ENCODE measurements at regions not wholly inside any gene's neighbourhood (a gene's known extent, or its start where the extent isn't known, plus 50 kb on each side); places are given as distances from the start of the nearest gene placed in this dataset.

DNA sequence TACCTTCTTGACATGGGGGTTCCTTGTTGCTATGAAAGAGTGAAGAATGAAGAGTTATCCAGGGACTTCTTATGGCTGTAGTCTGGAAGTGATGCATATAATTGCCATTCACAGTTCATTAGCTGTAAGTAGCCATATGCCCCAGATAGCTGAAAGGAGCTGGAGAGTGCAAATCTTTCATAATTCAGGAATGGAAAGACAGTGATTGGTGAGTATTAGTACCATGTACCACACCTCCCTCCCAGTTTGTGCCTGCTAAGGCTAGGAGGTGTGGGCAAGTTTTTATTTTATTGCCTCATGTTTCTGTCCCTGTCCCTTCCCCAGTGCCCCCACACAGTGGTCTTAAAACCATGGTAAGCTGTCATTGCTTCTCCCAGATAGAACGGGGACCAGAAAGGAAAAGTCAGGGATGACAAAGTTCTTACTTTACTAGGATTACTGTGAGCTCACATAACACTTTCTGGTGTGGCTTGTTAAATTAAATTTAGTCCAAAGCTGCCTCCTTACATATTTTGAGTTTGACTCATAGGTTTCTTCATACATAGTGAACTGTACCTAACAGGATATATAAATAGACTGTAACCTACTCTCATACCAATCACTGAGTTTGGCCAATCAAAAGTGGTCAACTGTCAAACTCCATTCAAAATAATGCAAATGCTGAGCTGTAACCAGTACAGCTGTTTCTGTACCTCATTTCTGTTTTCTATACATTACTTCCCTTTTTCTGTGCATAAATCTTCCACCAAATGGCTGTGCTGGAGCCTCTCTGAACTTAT, 119.4 kb downstream of the RFPL4B start:
- WGBS, result 80% methylated on average over 1 of the region's 1 CpG
- Histone ChIP-seq H3K4me3 (ENCODE audit: low read depth in 1 of 3, low read length in 3 of 3) (no peak overlapping the region), H3K27me3 (ENCODE audit: control insufficient read depth in 4 of 4, insufficient read depth in 4 of 4, low read length in 3 of 4) (no peaks in the 10 kb centered on the region), H3K9me3 (ENCODE audit: control insufficient read depth in 4 of 4, low read length in 3 of 4) (no peaks in the 10 kb centered on the region), H3K36me3 (ENCODE audit: control insufficient read depth in 4 of 4, insufficient read depth in 3 of 4, low read depth in 1 of 4, low read length in 3 of 4) (no peaks in the 10 kb centered on the region), H3K4me1 (ENCODE audit: control insufficient read depth in 4 of 4, insufficient read depth in 4 of 4, low read length in 3 of 4) (no peaks in the 10 kb centered on the region), H3K27ac (ENCODE audit: low read depth in 1 of 2, low read length in 2 of 2) (no peak overlapping the region), H3K9ac (ENCODE audit: low read depth in 1 of 2, low read length in 2 of 2) (no peak overlapping the region)
- TF ChIP-seq FOXA2 (IDR thresholded peaks at IDR 0.05) (no peak), FOXA1 (IDR thresholded peaks at IDR 0.05) (no peak)
- TF ChIP-seq, protein P1, sequence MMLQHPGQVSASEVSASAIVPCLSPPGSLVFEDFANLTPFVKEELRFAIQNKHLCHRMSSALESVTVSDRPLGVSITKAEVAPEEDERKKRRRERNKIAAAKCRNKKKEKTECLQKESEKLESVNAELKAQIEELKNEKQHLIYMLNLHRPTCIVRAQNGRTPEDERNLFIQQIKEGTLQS (IDR thresholded peaks at IDR 0.05), result no peak
- no peak for DNase-seq (ENCODE audit: low spot score)

DNA sequence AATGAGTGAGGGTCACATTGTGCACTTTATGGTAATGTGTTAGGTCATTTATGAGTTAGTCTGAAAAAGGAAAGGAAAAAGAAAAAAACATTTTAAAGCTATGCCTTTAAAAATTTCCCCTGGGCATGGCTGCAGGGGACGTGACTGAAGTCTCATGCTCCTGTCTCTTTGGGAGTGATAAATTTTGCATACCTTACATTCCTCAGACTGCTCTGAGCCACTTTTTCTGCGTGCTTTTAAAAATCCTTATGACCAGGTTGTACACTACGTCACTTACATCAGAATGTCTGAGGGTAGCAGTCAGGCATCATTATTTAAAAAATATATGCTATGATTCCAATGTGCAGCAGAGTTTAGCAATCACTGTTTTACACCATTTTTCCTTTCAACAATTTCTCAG, 121.2 kb downstream of the RFPL4B start:
- Histone ChIP-seq H3K36me3 (ENCODE audit: control insufficient read depth in 4 of 4, insufficient read depth in 3 of 4, low read depth in 1 of 4, low read length in 3 of 4) (no peaks in the 10 kb centered on the region), H3K9ac (ENCODE audit: low read depth in 1 of 2, low read length in 2 of 2) (no peak overlapping the region), H3K4me3 (ENCODE audit: low read depth in 1 of 3, low read length in 3 of 3) (no peak overlapping the region), H3K27ac (ENCODE audit: low read depth in 1 of 2, low read length in 2 of 2) (no peak overlapping the region), H3K4me1 (ENCODE audit: control insufficient read depth in 4 of 4, insufficient read depth in 4 of 4, low read length in 3 of 4) (no peaks in the 10 kb centered on the region), H3K27me3 (ENCODE audit: control insufficient read depth in 4 of 4, insufficient read depth in 4 of 4, low read length in 3 of 4) (no peaks in the 10 kb centered on the region), H3K9me3 (ENCODE audit: control insufficient read depth in 4 of 4, low read length in 3 of 4) (no peaks in the 10 kb centered on the region)
- DNase-seq (ENCODE audit: low spot score), result no peak
- TF ChIP-seq EGR1 (IDR thresholded peaks at IDR 0.05; ENCODE audit: low read depth in 2 of 2), result no peak
- no peak for TF ChIP-seq JUND (IDR thresholded peaks at IDR 0.05)
- TF ChIP-seq, protein P2, sequence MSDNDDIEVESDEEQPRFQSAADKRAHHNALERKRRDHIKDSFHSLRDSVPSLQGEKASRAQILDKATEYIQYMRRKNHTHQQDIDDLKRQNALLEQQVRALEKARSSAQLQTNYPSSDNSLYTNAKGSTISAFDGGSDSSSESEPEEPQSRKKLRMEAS (IDR thresholded peaks at IDR 0.05), result no peak
- TF ChIP-seq, protein P3, sequence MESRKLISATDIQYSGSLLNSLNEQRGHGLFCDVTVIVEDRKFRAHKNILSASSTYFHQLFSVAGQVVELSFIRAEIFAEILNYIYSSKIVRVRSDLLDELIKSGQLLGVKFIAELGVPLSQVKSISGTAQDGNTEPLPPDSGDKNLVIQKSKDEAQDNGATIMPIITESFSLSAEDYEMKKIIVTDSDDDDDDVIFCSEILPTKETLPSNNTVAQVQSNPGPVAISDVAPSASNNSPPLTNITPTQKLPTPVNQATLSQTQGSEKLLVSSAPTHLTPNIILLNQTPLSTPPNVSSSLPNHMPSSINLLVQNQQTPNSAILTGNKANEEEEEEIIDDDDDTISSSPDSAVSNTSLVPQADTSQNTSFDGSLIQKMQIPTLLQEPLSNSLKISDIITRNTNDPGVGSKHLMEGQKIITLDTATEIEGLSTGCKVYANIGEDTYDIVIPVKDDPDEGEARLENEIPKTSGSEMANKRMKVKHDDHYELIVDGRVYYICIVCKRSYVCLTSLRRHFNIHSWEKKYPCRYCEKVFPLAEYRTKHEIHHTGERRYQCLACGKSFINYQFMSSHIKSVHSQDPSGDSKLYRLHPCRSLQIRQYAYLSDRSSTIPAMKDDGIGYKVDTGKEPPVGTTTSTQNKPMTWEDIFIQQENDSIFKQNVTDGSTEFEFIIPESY (IDR thresholded peaks at IDR 0.05), result no peak
- no peak for TF ChIP-seq YY1 (IDR thresholded peaks at IDR 0.05)
- no peak for TF ChIP-seq FOXA2 (IDR thresholded peaks at IDR 0.05)
- no peak for TF ChIP-seq TAF1 (conservative IDR thresholded peaks at IDR 0.05)
- TF ChIP-seq, protein P1 (IDR thresholded peaks at IDR 0.05), result no peak
- no peak for TF ChIP-seq GABPA (IDR thresholded peaks at IDR 0.05 in 1 of 2, conservative IDR thresholded peaks at IDR 0.05 in 1 of 2)
- no peak for TF ChIP-seq HNF4A (conservative IDR thresholded peaks at IDR 0.05)
- no peak for TF ChIP-seq RXRA (IDR thresholded peaks at IDR 0.05)
- no peak for TF ChIP-seq NR2F2 (IDR thresholded peaks at IDR 0.05)
- no peak for TF ChIP-seq HNF4G (IDR thresholded peaks at IDR 0.05)
- WGBS, result 59% methylated on average over 3 of the region's 3 CpGs

DNA sequence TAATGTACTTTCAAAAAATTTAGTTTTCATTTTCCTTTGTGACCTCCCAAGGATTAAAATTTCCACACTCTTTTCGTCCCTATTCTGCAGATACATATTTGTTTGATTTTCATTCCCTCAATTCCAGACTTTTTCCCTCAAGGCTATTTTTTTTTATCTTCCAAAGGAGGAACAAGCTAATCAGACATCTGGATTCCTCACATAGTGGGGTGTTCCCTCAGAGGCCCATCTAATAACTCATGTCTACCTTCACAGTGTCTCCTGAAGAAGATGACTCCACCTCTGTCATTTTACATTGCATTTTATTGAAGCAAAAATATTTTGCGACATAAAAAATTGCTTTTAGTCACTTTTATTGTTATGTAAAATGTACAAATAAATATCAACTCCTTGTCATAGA, 122.2 kb downstream of the RFPL4B start:
- Histone ChIP-seq H3K4me3 (ENCODE audit: low read depth in 1 of 3, low read length in 3 of 3) (no peak overlapping the region), H3K4me1 (ENCODE audit: control insufficient read depth in 4 of 4, insufficient read depth in 4 of 4, low read length in 3 of 4) (no peaks in the 10 kb centered on the region), H3K9ac (ENCODE audit: low read depth in 1 of 2, low read length in 2 of 2) (no peak overlapping the region), H3K36me3 (ENCODE audit: control insufficient read depth in 4 of 4, insufficient read depth in 3 of 4, low read depth in 1 of 4, low read length in 3 of 4) (no peaks in the 10 kb centered on the region), H3K9me3 (ENCODE audit: control insufficient read depth in 4 of 4, low read length in 3 of 4) (no peaks in the 10 kb centered on the region), H3K27me3 (ENCODE audit: control insufficient read depth in 4 of 4, insufficient read depth in 4 of 4, low read length in 3 of 4) (no peaks in the 10 kb centered on the region), H3K27ac (ENCODE audit: low read depth in 1 of 2, low read length in 2 of 2) (no peak overlapping the region)
- WGBS, result 85% methylated on average over 2 of the region's 2 CpGs
- DNase-seq (ENCODE audit: low spot score), result no peak
- TF ChIP-seq, protein P1 (IDR thresholded peaks at IDR 0.05), result no peak
- TF ChIP-seq GABPA (IDR thresholded peaks at IDR 0.05 in 1 of 2, conservative IDR thresholded peaks at IDR 0.05 in 1 of 2), result no peak
- TF ChIP-seq FOXA1 (IDR thresholded peaks at IDR 0.05), result no peak
- TF ChIP-seq, protein P3 (IDR thresholded peaks at IDR 0.05), result no peak
- TF ChIP-seq, protein P2 (IDR thresholded peaks at IDR 0.05), result no peak
- no peak for TF ChIP-seq SP1 (IDR thresholded peaks at IDR 0.05)
- TF ChIP-seq TAF1 (conservative IDR thresholded peaks at IDR 0.05), result no peak
- no peak for TF ChIP-seq RAD21 (IDR thresholded peaks at IDR 0.05)
- TF ChIP-seq, protein P4, sequence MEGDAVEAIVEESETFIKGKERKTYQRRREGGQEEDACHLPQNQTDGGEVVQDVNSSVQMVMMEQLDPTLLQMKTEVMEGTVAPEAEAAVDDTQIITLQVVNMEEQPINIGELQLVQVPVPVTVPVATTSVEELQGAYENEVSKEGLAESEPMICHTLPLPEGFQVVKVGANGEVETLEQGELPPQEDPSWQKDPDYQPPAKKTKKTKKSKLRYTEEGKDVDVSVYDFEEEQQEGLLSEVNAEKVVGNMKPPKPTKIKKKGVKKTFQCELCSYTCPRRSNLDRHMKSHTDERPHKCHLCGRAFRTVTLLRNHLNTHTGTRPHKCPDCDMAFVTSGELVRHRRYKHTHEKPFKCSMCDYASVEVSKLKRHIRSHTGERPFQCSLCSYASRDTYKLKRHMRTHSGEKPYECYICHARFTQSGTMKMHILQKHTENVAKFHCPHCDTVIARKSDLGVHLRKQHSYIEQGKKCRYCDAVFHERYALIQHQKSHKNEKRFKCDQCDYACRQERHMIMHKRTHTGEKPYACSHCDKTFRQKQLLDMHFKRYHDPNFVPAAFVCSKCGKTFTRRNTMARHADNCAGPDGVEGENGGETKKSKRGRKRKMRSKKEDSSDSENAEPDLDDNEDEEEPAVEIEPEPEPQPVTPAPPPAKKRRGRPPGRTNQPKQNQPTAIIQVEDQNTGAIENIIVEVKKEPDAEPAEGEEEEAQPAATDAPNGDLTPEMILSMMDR (IDR thresholded peaks at IDR 0.05; ENCODE audit: low read depth, low read length, missing input control), result no peak
- TF ChIP-seq HNF4G (IDR thresholded peaks at IDR 0.05), result no peak
- no peak for TF ChIP-seq EGR1 (IDR thresholded peaks at IDR 0.05; ENCODE audit: low read depth in 2 of 2)
- TF ChIP-seq JUND (IDR thresholded peaks at IDR 0.05), result no peak
- TF ChIP-seq HNF4A (conservative IDR thresholded peaks at IDR 0.05), result no peak
- no peak for TF ChIP-seq RXRA (IDR thresholded peaks at IDR 0.05)
- TF ChIP-seq FOXA2 (IDR thresholded peaks at IDR 0.05), result no peak
- TF ChIP-seq NR2F2 (IDR thresholded peaks at IDR 0.05), result no peak
- no peak for TF ChIP-seq YY1 (IDR thresholded peaks at IDR 0.05)
